ENCODE measurements at regions not wholly inside any gene's neighbourhood (a gene's known extent, or its start where the extent isn't known, plus 50 kb on each side); places are given as distances from the start of the nearest gene placed in this dataset.

GRCh38 chr7:131011432-131011742, 277.4 kb upstream of the KLF14 start:
- Mint-ChIP-seq H3K9me3 (no peaks in the 10 kb centered on the region), H3K4me1 (peaks cover 93 to 96% (median 96%) of the 10 kb centered on the region in 3 donors), H3K4me3 (peak overlapping the region; percentile 60 to 76 (median 61)), H3K27me3 (no peaks in the 10 kb centered on the region), H3K36me3 (peaks cover 22% of the 10 kb centered on the region), H3K27ac (peak overlapping the region; percentile 85 to 95)
- WGBS (ENCODE audit: insufficient coverage) = 21% methylated on average over 2 of the region's 4 CpGs
- DNase-seq (no peak), ATAC-seq (replicated peaks in 1 of 4) (peak in 3 of 4 experiments; percentile 7 to 18 (median 15))
- Histone ChIP-seq H3K27me3 (replicated peaks in 1 of 2; ENCODE audit: control insufficient read depth in 2 of 2, extremely low read depth in 1 of 2, insufficient read depth in 2 of 2, low read length in 1 of 2) (no peaks in the 10 kb centered on the region), H3K4me3 (ENCODE audit: control insufficient read depth in 1 of 2, extremely low read depth in 1 of 2, low read length in 1 of 2) (no peak overlapping the region), H3K36me3 (ENCODE audit: control insufficient read depth in 2 of 2, extremely low read depth in 1 of 2, insufficient read depth in 1 of 2, low read length in 1 of 2) (peaks cover 0 to 4% of the 10 kb centered on the region in 2 donors), H3K9me3 (no peaks in the 10 kb centered on the region), H3K4me1 (ENCODE audit: control insufficient read depth in 1 of 2, extremely low read depth in 1 of 2, insufficient read depth in 2 of 2, low read length in 2 of 2) (peaks cover 6 to 62% of the 10 kb centered on the region in 2 experiments), H3K27ac (ENCODE audit: low read length) (peak overlapping the region; percentile 69)
- POLR2A ChIA-PET = interaction anchor here (0.7 to 1.0 kb wide), 3 partner anchors 46 to 123 kb away, joined by 5 to 9 read pairs (median 9); no protein-coding TSS in a partner anchor
- CTCF ChIA-PET = interaction anchor here (0.6 to 2.4 kb wide), 8 partner anchors 23 to 138 kb away, joined by 3 to 20 read pairs (median 5); no protein-coding TSS in a partner anchor

GRCh38 chr7:131011976-131012375, 278.0 kb upstream of the KLF14 start:
- no peaks in the 10 kb centered on the region for H3K27me3 Mint-ChIP-seq
- peak overlapping the region; percentile 85 to 95 for H3K27ac Mint-ChIP-seq
- no peak overlapping the region for H3K4me3 ChIP-seq (ENCODE audit: control insufficient read depth in 1 of 2, extremely low read depth in 1 of 2, low read length in 1 of 2)
- peaks cover 95 to 98% (median 97%) of the 10 kb centered on the region in 3 donors for H3K4me1 Mint-ChIP-seq
- ChIA-PET POLR2A (interaction anchor here (0.5 to 1.1 kb wide), 7 partner anchors 24 to 107 kb away, joined by 3 to 9 read pairs (median 5); no protein-coding TSS in a partner anchor), CTCF (interaction anchor here (0.6 to 2.4 kb wide), 8 partner anchors 17 to 139 kb away, joined by 3 to 20 read pairs (median 5); no protein-coding TSS in a partner anchor)
- H3K36me3 ChIP-seq (ENCODE audit: control insufficient read depth in 2 of 2, extremely low read depth in 1 of 2, insufficient read depth in 1 of 2, low read length in 1 of 2) = peaks cover 0 to 5% of the 10 kb centered on the region in 2 donors
- H3K27ac ChIP-seq (ENCODE audit: low read length) = peak overlapping the region; percentile 69
- H3K36me3 Mint-ChIP-seq = peaks cover 22% of the 10 kb centered on the region
- peak overlapping the region; percentile 60 to 76 (median 63) for H3K4me3 Mint-ChIP-seq
- peak in 3 of 4 experiments; percentile 11 to 27 (median 25) for ATAC-seq (replicated peaks in 1 of 4)
- 0% methylated on average over 1 of the region's 4 CpGs for whole genome bisulfite sequencing (ENCODE audit: insufficient coverage)
- no peaks in the 10 kb centered on the region for H3K9me3 ChIP-seq
- no peaks in the 10 kb centered on the region for H3K9me3 Mint-ChIP-seq
- H3K4me1 ChIP-seq (ENCODE audit: control insufficient read depth in 1 of 2, extremely low read depth in 1 of 2, insufficient read depth in 2 of 2, low read length in 2 of 2) = peaks cover 6 to 65% of the 10 kb centered on the region in 2 experiments
- peak in 2 of 35 experiments; percentile 40 to 74 for DNase-seq
- no peaks in the 10 kb centered on the region for H3K27me3 ChIP-seq (replicated peaks in 1 of 2; ENCODE audit: control insufficient read depth in 2 of 2, extremely low read depth in 1 of 2, insufficient read depth in 2 of 2, low read length in 1 of 2)

GRCh38 chr7:131012477-131013031, 278.5 kb upstream of the KLF14 start:
- no peaks in the 10 kb centered on the region for H3K9me3 Mint-ChIP-seq
- peaks cover 0 to 5% of the 10 kb centered on the region in 2 donors for H3K36me3 ChIP-seq (ENCODE audit: control insufficient read depth in 2 of 2, extremely low read depth in 1 of 2, insufficient read depth in 1 of 2, low read length in 1 of 2)
- ChIA-PET CTCF (interaction anchor here (0.5 to 2.4 kb wide), 7 partner anchors 17 to 116 kb away, joined by 3 to 20 read pairs (median 5); no protein-coding TSS in a partner anchor), POLR2A (interaction anchor here (0.5 to 1.1 kb wide), 9 partner anchors 24 to 771 kb away, joined by 3 to 9 read pairs (median 3); no protein-coding TSS in a partner anchor)
- 79% methylated on average over 5 of the region's 7 CpGs for WGBS (ENCODE audit: insufficient coverage)
- no peaks in the 10 kb centered on the region for H3K9me3 ChIP-seq
- peak overlapping the region; percentile 69 for H3K27ac ChIP-seq (ENCODE audit: low read length)
- peaks cover 6 to 62% of the 10 kb centered on the region in 2 experiments for H3K4me1 ChIP-seq (ENCODE audit: control insufficient read depth in 1 of 2, extremely low read depth in 1 of 2, insufficient read depth in 2 of 2, low read length in 2 of 2)
- peaks cover 95 to 98% (median 95%) of the 10 kb centered on the region in 3 donors for H3K4me1 Mint-ChIP-seq
- H3K4me3 Mint-ChIP-seq = peak overlapping the region; percentile 50 to 76 (median 60)
- H3K27me3 Mint-ChIP-seq = no peaks in the 10 kb centered on the region
- ATAC-seq (replicated peaks in 1 of 4) (peak in 2 of 4 experiments; percentile 5 to 10), DNase-seq (no peak)
- H3K4me3 ChIP-seq (ENCODE audit: control insufficient read depth in 1 of 2, extremely low read depth in 1 of 2, low read length in 1 of 2) = no peak overlapping the region
- H3K27ac Mint-ChIP-seq = peak overlapping the region; percentile 85 to 95
- H3K36me3 Mint-ChIP-seq = peaks cover 25% of the 10 kb centered on the region
- H3K27me3 ChIP-seq (replicated peaks in 1 of 2; ENCODE audit: control insufficient read depth in 2 of 2, extremely low read depth in 1 of 2, insufficient read depth in 2 of 2, low read length in 1 of 2) = no peaks in the 10 kb centered on the region

GRCh38 chr7:131013716-131014115, 279.7 kb upstream of the KLF14 start:
- H3K27me3 ChIP-seq (replicated peaks in 1 of 2; ENCODE audit: control insufficient read depth in 2 of 2, extremely low read depth in 1 of 2, insufficient read depth in 2 of 2, low read length in 1 of 2) = no peaks in the 10 kb centered on the region
- Mint-ChIP-seq H3K27ac (peak overlapping the region; percentile 85 to 95), H3K4me1 (peaks cover 95 to 99% (median 96%) of the 10 kb centered on the region in 3 donors), H3K36me3 (peaks cover 36% of the 10 kb centered on the region), H3K9me3 (no peaks in the 10 kb centered on the region), H3K27me3 (no peaks in the 10 kb centered on the region), H3K4me3 (peak overlapping the region in 1 of 3 donors; percentile 76)
- H3K27ac ChIP-seq (ENCODE audit: low read length) = no peak overlapping the region
- H3K9me3 ChIP-seq = no peaks in the 10 kb centered on the region
- H3K4me1 ChIP-seq (ENCODE audit: control insufficient read depth in 1 of 2, extremely low read depth in 1 of 2, insufficient read depth in 2 of 2, low read length in 2 of 2) = peaks cover 4 to 61% of the 10 kb centered on the region in 2 experiments
- CTCF ChIA-PET = interaction anchor here (0.5 to 1.6 kb wide), 9 partner anchors 28 to 409 kb away, joined by 3 to 5 read pairs (median 3); no protein-coding TSS in a partner anchor
- no peak overlapping the region for H3K4me3 ChIP-seq (ENCODE audit: control insufficient read depth in 1 of 2, extremely low read depth in 1 of 2, low read length in 1 of 2)
- 90% methylated on average over 2 of the region's 11 CpGs for WGBS (ENCODE audit: insufficient coverage)
- no peak for DNase-seq
- POLR2A ChIA-PET = interaction anchor here (0.5 to 0.7 kb wide), 6 partner anchors 9 to 127 kb away, joined by 3 to 4 read pairs (median 4); no protein-coding TSS in a partner anchor
- peaks cover 0 to 5% of the 10 kb centered on the region in 2 donors for H3K36me3 ChIP-seq (ENCODE audit: control insufficient read depth in 2 of 2, extremely low read depth in 1 of 2, insufficient read depth in 1 of 2, low read length in 1 of 2)
- no peak for ATAC-seq (replicated peaks in 1 of 4)

GRCh38 chr7:131014906-131015656, 281.1 kb upstream of the KLF14 start:
- Mint-ChIP-seq H3K9me3 (no peaks in the 10 kb centered on the region), H3K4me3 (peak overlapping the region in 1 of 3 donors; percentile 23), H3K36me3 (peaks cover 34% of the 10 kb centered on the region), H3K27me3 (no peaks in the 10 kb centered on the region), H3K4me1 (peaks cover 93 to 99% (median 96%) of the 10 kb centered on the region in 3 donors), H3K27ac (peak overlapping the region; percentile 22 to 95)
- ATAC-seq (replicated peaks in 1 of 4) (no peak), DNase-seq (no peak)
- no CpG with 5 or more reads among the region's 7 CpGs for WGBS (ENCODE audit: insufficient coverage)
- Histone ChIP-seq H3K27ac (ENCODE audit: low read length) (no peak overlapping the region), H3K4me3 (ENCODE audit: control insufficient read depth in 1 of 2, extremely low read depth in 1 of 2, low read length in 1 of 2) (no peak overlapping the region), H3K4me1 (ENCODE audit: control insufficient read depth in 1 of 2, extremely low read depth in 1 of 2, insufficient read depth in 2 of 2, low read length in 2 of 2) (peaks cover 4 to 60% of the 10 kb centered on the region in 2 experiments), H3K36me3 (ENCODE audit: control insufficient read depth in 2 of 2, extremely low read depth in 1 of 2, insufficient read depth in 1 of 2, low read length in 1 of 2) (peaks cover 0 to 5% of the 10 kb centered on the region in 2 donors), H3K27me3 (replicated peaks in 1 of 2; ENCODE audit: control insufficient read depth in 2 of 2, extremely low read depth in 1 of 2, insufficient read depth in 2 of 2, low read length in 1 of 2) (no peaks in the 10 kb centered on the region), H3K9me3 (no peaks in the 10 kb centered on the region)
- ChIA-PET CTCF (interaction anchor here (1.2 to 1.6 kb wide), 2 partner anchors 27 to 118 kb away, joined by 3 to 5 read pairs; no protein-coding TSS in a partner anchor), POLR2A (interaction anchor here in 1 of 2 donors (0.6 kb wide), 1 partner anchor 65 kb away, joined by 3 read pairs; no protein-coding TSS in a partner anchor)

- Histone ChIP-seq H3K27ac (ENCODE audit: low read length) (no peak overlapping the region), H3K4me1 (ENCODE audit: control insufficient read depth in 1 of 2, extremely low read depth in 1 of 2, insufficient read depth in 2 of 2, low read length in 2 of 2) (peaks cover 3 to 60% of the 10 kb centered on the region in 2 experiments), H3K9me3 (no peaks in the 10 kb centered on the region), H3K27me3 (replicated peaks in 1 of 2; ENCODE audit: control insufficient read depth in 2 of 2, extremely low read depth in 1 of 2, insufficient read depth in 2 of 2, low read length in 1 of 2) (no peaks in the 10 kb centered on the region), H3K36me3 (ENCODE audit: control insufficient read depth in 2 of 2, extremely low read depth in 1 of 2, insufficient read depth in 1 of 2, low read length in 1 of 2) (peaks cover 0 to 5% of the 10 kb centered on the region in 2 donors), H3K4me3 (ENCODE audit: control insufficient read depth in 1 of 2, extremely low read depth in 1 of 2, low read length in 1 of 2) (no peak overlapping the region)
- Mint-ChIP-seq H3K4me1 (peaks cover 93 to 99% (median 96%) of the 10 kb centered on the region in 3 donors), H3K27ac (peak overlapping the region; percentile 22 to 77), H3K9me3 (no peaks in the 10 kb centered on the region), H3K36me3 (peaks cover 34% of the 10 kb centered on the region), H3K27me3 (no peaks in the 10 kb centered on the region), H3K4me3 (peak overlapping the region in 1 of 3 donors; percentile 23)
- ChIA-PET POLR2A (no interaction called here), CTCF (no interaction called here)
- DNase-seq (no peak), ATAC-seq (replicated peaks in 1 of 4) (no peak)
- 100% methylated on average over 1 of the region's 3 CpGs for WGBS (ENCODE audit: insufficient coverage)
Measured at GRCh38 chr7:131015657-131015958, 281.6 kb upstream of the KLF14 start.

Measured in T-cell (primary cell).